NCI-H748 treated with DMSO at 0.1 percent for 48 hours (cell line): ENCODE measurements at regions not wholly inside any gene's neighbourhood (a gene's known extent, or its start where the extent isn't known, plus 50 kb on each side); places are given as distances from the start of the nearest gene placed in this dataset.

ENCODE experiments used
- DNase-seq: peaks from one replicate; lab custom pipeline; 2025; lab: John Stamatoyannopoulos, UW

- DNase-seq = no peak
These were observed 61.1 kb downstream of the SPATA31C2 start for GRCh38 chr9:88077071-88077617.

- peak; percentile 60 for DNase-seq
These were observed 61.8 kb downstream of the SPATA31C2 start for GRCh38 chr9:88076286-88077070.

GRCh38 chr9:88075966-88076285 lies 62.3 kb downstream of the SPATA31C2 start:
- DNase-seq = peak; percentile 24

GRCh38 chr9:88075506-88075905 lies 62.8 kb downstream of the SPATA31C2 start:
- no peak for DNase-seq

GRCh38 chr9:88074931-88075330 lies 63.3 kb downstream of the SPATA31C2 start:
- DNase-seq = no peak

- DNase-seq = no peak
These were observed 65.4 kb downstream of the SPATA31C2 start for GRCh38 chr9:88072831-88073375.

GRCh38 chr9:88071331-88071730 lies 66.9 kb downstream of the SPATA31C2 start:
- no peak for DNase-seq

- no peak for DNase-seq
These were observed 72.7 kb downstream of the SPATA31C2 start for GRCh38 chr9:88065619-88066018.

GRCh38 chr9:88064554-88064953 lies 73.7 kb downstream of the SPATA31C2 start:
- DNase-seq = no peak

- DNase-seq = no peak
These were observed 77.5 kb downstream of the SPATA31C2 start for GRCh38 chr9:88060746-88061145.

GRCh38 chr9:88059469-88059868 lies 78.8 kb downstream of the SPATA31C2 start:
- DNase-seq = no peak

GRCh38 chr9:88056876-88057275 lies 81.4 kb downstream of the SPATA31C2 start:
- DNase-seq = no peak

- DNase-seq = peak; percentile 16
These were observed 79.6 kb upstream of the CDK20 start for GRCh38 chr9:88053856-88054501.

GRCh38 chr9:88052321-88052965 lies 78.1 kb upstream of the CDK20 start:
- DNase-seq = no peak

- no peak for DNase-seq
These were observed 76.8 kb upstream of the CDK20 start for GRCh38 chr9:88051138-88051537.

- no peak for DNase-seq
These were observed 75.5 kb upstream of the CDK20 start for GRCh38 chr9:88049677-88050307.

- no peak for DNase-seq
These were observed 72.2 kb upstream of the CDK20 start for GRCh38 chr9:88046542-88046941.

- DNase-seq = no peak
These were observed 71.4 kb upstream of the CDK20 start for GRCh38 chr9:88045686-88046085.

- no peak for DNase-seq
These were observed 69.9 kb upstream of the CDK20 start for GRCh38 chr9:88044200-88044599.

- DNase-seq = no peak
These were observed 69.3 kb upstream of the CDK20 start for GRCh38 chr9:88043647-88044046.

- no peak for DNase-seq
These were observed 67.1 kb upstream of the CDK20 start for GRCh38 chr9:88041447-88041846.

- no peak for DNase-seq
These were observed 63.0 kb upstream of the CDK20 start for GRCh38 chr9:88037285-88037845.
